Suprapubic skin (tissue), 4 donors: ENCODE measurements at regions not wholly inside any gene's neighbourhood (a gene's known extent, or its start where the extent isn't known, plus 50 kb on each side); places are given as distances from the start of the nearest gene placed in this dataset.
"Not testable (repeated sequence)": the region's sequence is repeated elsewhere in the genome, so short reads cannot be mapped to it uniquely, and the experiment has no call there.

ENCODE experiments used
- DNase-seq, 2 donors: peaks; one replicate each; pipeline ENCODE4 v3.0.0-alpha.2; 2019; ENCODE audit warnings: low spot score in 2 of 2
- H3K27ac ChIP-seq: fragments of 200-600 bp; sonication (generic); one replicate; pipeline ENCODE4 v1.5.1; 2019
- H3K27me3 ChIP-seq: fragments of 200-600 bp; sonication (generic); one replicate; pipeline ENCODE4 v1.5.1; 2019
- H3K36me3 ChIP-seq: fragments of 200-600 bp; sonication (generic); one replicate; pipeline ENCODE4 v1.5.1; 2019
- H3K4me1 ChIP-seq: fragments of 200-600 bp; sonication (generic); one replicate; pipeline ENCODE4 v1.5.1; 2019
- H3K4me3 ChIP-seq: fragments of 200-600 bp; sonication (generic); one replicate; pipeline ENCODE4 v1.5.1; 2019; ENCODE audit warnings: mild to moderate bottlenecking
- H3K9me3 ChIP-seq: fragments of 200-600 bp; sonication (generic); one replicate; pipeline ENCODE4 v1.5.1; 2019
- CTCF ChIP-seq, 2 donors: fragments of 200-600 bp in 1 of 2; fragments of 450-650 bp in 1 of 2; sonication (generic) in 1 of 2; IDR thresholded peaks; one replicate each; pipeline ENCODE4 v1.5.1; 2016 to 2019; ENCODE audit warnings: antibody characterized with exemption in 2 of 2, mild to moderate bottlenecking in 1 of 2, moderate library complexity in 1 of 2
- EP300 ChIP-seq: sonication (generic); formaldehyde crosslinking; IDR thresholded peaks from one replicate; pipeline ENCODE4 v1.6.1; 2017; ENCODE audit warnings: antibody characterized with exemption
- POLR2A ChIP-seq, 2 donors: fragments of 450-650 bp; IDR thresholded peaks; one replicate each; pipeline ENCODE4 v1.6.1; 2017; ENCODE audit warnings: antibody characterized with exemption in 2 of 2, mild to moderate bottlenecking in 2 of 2, moderate library complexity in 2 of 2
- POLR2AphosphoS5 ChIP-seq, 3 donors: sonication (generic); formaldehyde crosslinking; IDR thresholded peaks; one replicate each; pipeline ENCODE4 v1.6.1; 2017; ENCODE audit warnings: antibody characterized with exemption in 3 of 3
- WGBS: methylation state at CpG from one replicate; pipeline ENCODE4 v1.1.5; 2018; 5-methylcytosine and 5-hydroxymethylcytosine counted together

GRCh38 chr16:10256784-10257641, 74.8 kb upstream of the GRIN2A start:
- no peak for DNase-seq
- Histone ChIP-seq H3K9me3 (no peaks in the 10 kb centered on the region), H3K4me1 (peaks cover 8% of the 10 kb centered on the region), H3K4me3 (no peak overlapping the region), H3K27me3 (peaks cover 15% of the 10 kb centered on the region), H3K27ac (no peak overlapping the region), H3K36me3 (no peaks in the 10 kb centered on the region)
- 17% methylated on average over 16 of the region's 17 CpGs for WGBS
- no peak for TF ChIP-seq EP300
- peak; percentile 6 to 78 for TF ChIP-seq CTCF (IDR thresholded peaks at IDR 0.05)
- no peak for TF ChIP-seq POLR2A (IDR thresholded peaks at IDR 0.05)
- TF ChIP-seq POLR2AphosphoS5 (IDR thresholded peaks at IDR 0.05): no peak

- 93% methylated on average over 10 of the region's 10 CpGs for WGBS
- H3K27ac ChIP-seq, H3K27me3 ChIP-seq: not testable (repeated sequence)
Measured at GRCh38 chr16:10257642-10258251, 75.5 kb upstream of the GRIN2A start.

GRCh38 chr16:10258930-10259603, 76.8 kb upstream of the GRIN2A start:
- H3K36me3 ChIP-seq, DNase-seq, H3K27ac ChIP-seq, H3K4me1 ChIP-seq, H3K4me3 ChIP-seq, H3K9me3 ChIP-seq, H3K27me3 ChIP-seq: not testable (repeated sequence)
- 81% methylated on average over 10 of the region's 10 CpGs for WGBS

More at GRCh38 chr16:10257642-10258251, 75.5 kb upstream of the GRIN2A start:
- not testable (repeated sequence) for H3K4me1 ChIP-seq, H3K4me3 ChIP-seq, H3K36me3 ChIP-seq, DNase-seq, H3K9me3 ChIP-seq

- no peaks in the 10 kb centered on the region for H3K27me3 ChIP-seq
- no peaks in the 10 kb centered on the region for H3K9me3 ChIP-seq
- no peak overlapping the region for H3K4me3 ChIP-seq
- TF ChIP-seq EP300 (no peak), POLR2A (IDR thresholded peaks at IDR 0.05) (no peak), CTCF (IDR thresholded peaks at IDR 0.05) (no peak), POLR2AphosphoS5 (IDR thresholded peaks at IDR 0.05) (no peak)
- H3K4me1 ChIP-seq: peaks cover 8% of the 10 kb centered on the region
- DNase-seq: no peak
- no peaks in the 10 kb centered on the region for H3K36me3 ChIP-seq
- 73% methylated on average over 11 of the region's 11 CpGs for WGBS
- no peak overlapping the region for H3K27ac ChIP-seq
Measured at GRCh38 chr16:10261077-10261476, 78.8 kb upstream of the GRIN2A start.

GRCh38 chr16:10261526-10261925, 79.3 kb upstream of the GRIN2A start:
- not testable (repeated sequence) for DNase-seq
- WGBS: 62% methylated on average over 6 of the region's 6 CpGs

GRCh38 chr16:10262377-10263132, 80.3 kb upstream of the GRIN2A start:
- Histone ChIP-seq H3K27ac (no peak overlapping the region), H3K9me3 (no peaks in the 10 kb centered on the region), H3K4me3 (no peak overlapping the region), H3K36me3 (no peaks in the 10 kb centered on the region), H3K27me3 (no peaks in the 10 kb centered on the region), H3K4me1 (no peaks in the 10 kb centered on the region)
- TF ChIP-seq POLR2AphosphoS5 (IDR thresholded peaks at IDR 0.05) (no peak), CTCF (IDR thresholded peaks at IDR 0.05) (no peak), EP300 (no peak), POLR2A (IDR thresholded peaks at IDR 0.05) (no peak)
- DNase-seq: no peak
- 88% methylated on average over 7 of the region's 7 CpGs for WGBS

More at GRCh38 chr16:10261526-10261925, 79.3 kb upstream of the GRIN2A start:
- not testable (repeated sequence) for H3K36me3 ChIP-seq, H3K9me3 ChIP-seq, H3K4me3 ChIP-seq, H3K27me3 ChIP-seq, H3K4me1 ChIP-seq, H3K27ac ChIP-seq
